ENCODE measurements at regions not wholly inside any gene's neighbourhood (a gene's known extent, or its start where the extent isn't known, plus 50 kb on each side); places are given as distances from the start of the nearest gene placed in this dataset.
"Not testable (repeated sequence)": the region's sequence is repeated elsewhere in the genome, so short reads cannot be mapped to it uniquely, and the experiment has no call there.

- no peak for DNase-seq (ENCODE audit: low read depth)
Measured at GRCh38 chr1:14261395-14261794, 337.1 kb upstream of the KAZN start.

GRCh38 chr1:14262637-14263036 is 335.8 kb upstream of the KAZN start:
- DNase-seq (ENCODE audit: low read depth): no peak

GRCh38 chr1:14263225-14263624 is 335.3 kb upstream of the KAZN start:
- no peak for DNase-seq (ENCODE audit: low read depth)

- no peak for DNase-seq (ENCODE audit: low read depth)
Measured at GRCh38 chr1:14263671-14264070, 334.8 kb upstream of the KAZN start.

- no peak for DNase-seq (ENCODE audit: low read depth)
Measured at GRCh38 chr1:14265495-14265894, 333.0 kb upstream of the KAZN start.

- no peak for DNase-seq (ENCODE audit: low read depth)
Measured at GRCh38 chr1:14267991-14268390, 330.5 kb upstream of the KAZN start.

GRCh38 chr1:14270821-14271220 is 327.7 kb upstream of the KAZN start:
- no peak for DNase-seq (ENCODE audit: low read depth)

GRCh38 chr1:14273811-14274210 is 324.7 kb upstream of the KAZN start:
- no peak for DNase-seq (ENCODE audit: low read depth)

- not testable (repeated sequence) for DNase-seq (ENCODE audit: low read depth)
Measured at GRCh38 chr1:14279891-14280290, 318.6 kb upstream of the KAZN start.

GRCh38 chr1:14280909-14281308 is 317.6 kb upstream of the KAZN start:
- DNase-seq (ENCODE audit: low read depth): no peak

- no peak for DNase-seq (ENCODE audit: low read depth)
Measured at GRCh38 chr1:14281412-14281811, 317.1 kb upstream of the KAZN start.

- DNase-seq (ENCODE audit: low read depth): no peak
Measured at GRCh38 chr1:14282707-14283106, 315.8 kb upstream of the KAZN start.

- DNase-seq (ENCODE audit: low read depth): no peak
Measured at GRCh38 chr1:14285238-14285637, 313.2 kb upstream of the KAZN start.

GRCh38 chr1:14291182-14291581 is 307.3 kb upstream of the KAZN start:
- not testable (repeated sequence) for DNase-seq (ENCODE audit: low read depth)

GRCh38 chr1:14292520-14292919 is 306.0 kb upstream of the KAZN start:
- DNase-seq (ENCODE audit: low read depth): no peak

GRCh38 chr1:14294006-14294405 is 304.5 kb upstream of the KAZN start:
- no peak for DNase-seq (ENCODE audit: low read depth)

GRCh38 chr1:14294860-14295536 is 303.5 kb upstream of the KAZN start:
- no peak for DNase-seq (ENCODE audit: low read depth)

GRCh38 chr1:14296795-14297194 is 301.7 kb upstream of the KAZN start:
- no peak for DNase-seq (ENCODE audit: low read depth)

- no peak for DNase-seq (ENCODE audit: low read depth)
Measured at GRCh38 chr1:14297356-14297755, 301.1 kb upstream of the KAZN start.

- no peak for DNase-seq (ENCODE audit: low read depth)
Measured at GRCh38 chr1:14298806-14299205, 299.7 kb upstream of the KAZN start.

GRCh38 chr1:14300991-14301703 is 297.3 kb upstream of the KAZN start:
- no peak for DNase-seq (ENCODE audit: low read depth)

- DNase-seq (ENCODE audit: low read depth): no peak
Measured at GRCh38 chr1:14301704-14302024, 296.8 kb upstream of the KAZN start.

- DNase-seq (ENCODE audit: low read depth): no peak
Measured at GRCh38 chr1:14302025-14302424, 296.5 kb upstream of the KAZN start.

- no peak for DNase-seq (ENCODE audit: low read depth)
Measured at GRCh38 chr1:14303011-14303410, 295.5 kb upstream of the KAZN start.

Data from activated T-cell treated with anti-CD3 and anti-CD28 coated beads for 48 hours (primary cell).